Left lung (tissue), 4 donors: ENCODE measurements at regions not wholly inside any gene's neighbourhood (a gene's known extent, or its start where the extent isn't known, plus 50 kb on each side); places are given as distances from the start of the nearest gene placed in this dataset.

Experiments
- ATAC-seq: fragments of 200-7000 bp; cut with Tn5 transposase; one replicate; pipeline ENCODE4 v1.9.1; 2020; ENCODE audit warnings: moderate library complexity
- DNase-seq, 4 donors: peaks; one replicate each; pipeline ENCODE4 v3.0.0-alpha.2; 2013 to 2020
- H3K27ac ChIP-seq, 2 donors: fragments of 200-600 bp; sonication (generic) in 1 of 2; one replicate each; pipeline versions ENCODE4 v1.5.0 to v1.8.0; 2020 to 2021
- H3K27me3 ChIP-seq, 2 donors: fragments of 200-600 bp; sonication (generic) in 1 of 2; one replicate each; pipeline versions ENCODE4 v1.5.0 to v1.8.0; 2020 to 2021
- H3K36me3 ChIP-seq, 2 donors: fragments of 200-600 bp; sonication (generic) in 1 of 2; one replicate each; pipeline versions ENCODE4 v1.5.0 to v1.8.0; 2020 to 2021
- H3K4me1 ChIP-seq, 2 donors: fragments of 200-600 bp; one replicate each; pipeline ENCODE4 v1.8.0; 2021
- H3K4me3 ChIP-seq, 2 donors: fragments of 200-600 bp; sonication (generic) in 1 of 2; one replicate each; pipeline versions ENCODE4 v1.5.0 to v1.8.0; 2020 to 2021; ENCODE audit warnings: mild to moderate bottlenecking in 1 of 2
- H3K9me3 ChIP-seq, 2 donors: fragments of 200-600 bp; sonication (generic) in 1 of 2; one replicate each; pipeline versions ENCODE4 v1.5.0 to v1.8.0; 2020 to 2021
- intact Hi-C, 2 donors: fragments of 100-400 bp; cut with DNase I; formaldehyde crosslinking; loops; one replicate each; pipeline versions ENCODE4 v1.11.2 to v1.14.2; 2022
- TF ChIP-seq, protein P1 (sequence below), 2 donors: fragments of 200-600 bp; sonication (generic) in 1 of 2; IDR thresholded peaks; one replicate each; pipeline versions ENCODE4 v1.5.0 to v1.8.0; 2021; ENCODE audit warnings: antibody characterized with exemption in 2 of 2
- donor health status: DM: no; HTN: yes; CAD: no.
- donor health status: DM: no; HTN: no; CAD: no.

DNA sequence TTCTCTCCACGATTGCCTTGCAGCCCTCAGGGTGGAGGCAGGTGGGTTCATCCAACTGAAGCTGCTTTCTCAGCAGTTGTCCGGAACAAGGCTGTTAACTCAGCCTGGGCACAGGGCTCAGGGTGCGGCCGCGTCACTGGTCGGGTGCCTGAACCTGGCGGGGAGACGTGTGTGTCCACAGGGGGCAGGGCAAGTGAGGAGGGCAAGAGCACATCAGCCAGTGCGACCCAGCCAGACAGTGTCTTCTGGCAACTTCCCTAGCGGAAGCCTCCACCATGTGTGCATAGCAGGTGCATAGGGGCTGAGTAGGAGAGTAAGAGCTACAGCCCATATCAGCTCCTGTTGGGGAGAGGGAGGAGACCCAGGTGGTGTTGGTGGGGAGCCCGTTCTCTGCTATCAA lies 150.4 kb upstream of the THRB start:
- H3K27me3 ChIP-seq: no peaks in the 10 kb centered on the region
- intact Hi-C loops: no loop called here
- H3K4me1 ChIP-seq: no peaks in the 10 kb centered on the region
- H3K9me3 ChIP-seq: no peaks in the 10 kb centered on the region
- H3K27ac ChIP-seq: no peak overlapping the region
- H3K36me3 ChIP-seq: no peaks in the 10 kb centered on the region
- DNase-seq: peak in 1 of 4 donors; percentile 61
- TF ChIP-seq, protein P1, sequence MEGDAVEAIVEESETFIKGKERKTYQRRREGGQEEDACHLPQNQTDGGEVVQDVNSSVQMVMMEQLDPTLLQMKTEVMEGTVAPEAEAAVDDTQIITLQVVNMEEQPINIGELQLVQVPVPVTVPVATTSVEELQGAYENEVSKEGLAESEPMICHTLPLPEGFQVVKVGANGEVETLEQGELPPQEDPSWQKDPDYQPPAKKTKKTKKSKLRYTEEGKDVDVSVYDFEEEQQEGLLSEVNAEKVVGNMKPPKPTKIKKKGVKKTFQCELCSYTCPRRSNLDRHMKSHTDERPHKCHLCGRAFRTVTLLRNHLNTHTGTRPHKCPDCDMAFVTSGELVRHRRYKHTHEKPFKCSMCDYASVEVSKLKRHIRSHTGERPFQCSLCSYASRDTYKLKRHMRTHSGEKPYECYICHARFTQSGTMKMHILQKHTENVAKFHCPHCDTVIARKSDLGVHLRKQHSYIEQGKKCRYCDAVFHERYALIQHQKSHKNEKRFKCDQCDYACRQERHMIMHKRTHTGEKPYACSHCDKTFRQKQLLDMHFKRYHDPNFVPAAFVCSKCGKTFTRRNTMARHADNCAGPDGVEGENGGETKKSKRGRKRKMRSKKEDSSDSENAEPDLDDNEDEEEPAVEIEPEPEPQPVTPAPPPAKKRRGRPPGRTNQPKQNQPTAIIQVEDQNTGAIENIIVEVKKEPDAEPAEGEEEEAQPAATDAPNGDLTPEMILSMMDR (IDR thresholded peaks at IDR 0.05): no peak
- ATAC-seq: no peak
- H3K4me3 ChIP-seq: no peak overlapping the region

DNA sequence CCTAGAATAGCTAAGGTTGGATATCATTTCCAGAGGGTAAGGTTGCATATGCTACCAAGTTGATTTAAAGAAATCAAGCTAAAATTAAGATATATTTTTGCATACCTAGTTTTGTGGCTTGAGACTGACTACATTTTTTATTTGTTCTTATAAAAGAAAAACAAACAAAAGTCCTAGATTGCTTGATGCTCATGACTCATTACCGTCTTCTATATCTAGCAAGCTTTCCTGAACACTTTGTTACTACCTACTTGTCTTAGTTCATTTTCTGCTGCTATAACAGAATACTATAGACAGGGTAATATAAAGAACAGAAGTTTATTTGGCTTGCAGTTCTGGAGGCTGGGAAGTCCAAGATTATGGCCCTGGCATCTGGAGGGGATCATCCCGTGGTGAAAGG lies 152.1 kb upstream of the THRB start:
- no peak overlapping the region for H3K4me3 ChIP-seq
- H3K27me3 ChIP-seq: no peaks in the 10 kb centered on the region
- TF ChIP-seq, protein P1 (IDR thresholded peaks at IDR 0.05): no peak
- no peaks in the 10 kb centered on the region for H3K36me3 ChIP-seq
- DNase-seq (no peak), ATAC-seq (no peak)
- no peak overlapping the region for H3K27ac ChIP-seq
- H3K9me3 ChIP-seq: no peaks in the 10 kb centered on the region
- no peaks in the 10 kb centered on the region for H3K4me1 ChIP-seq
- intact Hi-C loops: no loop called here

DNA sequence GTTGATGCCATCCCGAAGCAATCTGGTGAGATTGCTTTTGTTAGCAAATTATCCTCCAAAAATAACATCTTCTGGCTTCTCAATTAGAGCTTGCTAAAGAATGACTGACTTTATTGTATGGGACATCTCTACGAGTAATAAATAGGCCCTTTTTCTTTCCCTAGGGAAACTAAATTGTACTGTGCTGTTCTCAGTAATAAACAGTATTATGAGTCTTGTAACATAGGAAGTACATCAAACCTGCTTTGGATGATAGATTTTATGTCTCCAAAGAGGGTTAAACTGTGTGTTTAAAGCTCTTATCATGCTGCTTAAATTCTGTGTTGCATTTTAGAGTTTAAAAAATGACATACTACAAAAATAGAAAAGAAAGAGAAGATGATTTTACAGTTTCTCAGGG lies 153.4 kb upstream of the THRB start:
- TF ChIP-seq, protein P1 (IDR thresholded peaks at IDR 0.05): no peak
- Histone ChIP-seq H3K36me3 (no peaks in the 10 kb centered on the region), H3K27me3 (no peaks in the 10 kb centered on the region), H3K9me3 (no peaks in the 10 kb centered on the region), H3K4me3 (no peak overlapping the region), H3K27ac (no peak overlapping the region), H3K4me1 (no peaks in the 10 kb centered on the region)
- ATAC-seq: no peak
- no peak for DNase-seq
- intact Hi-C loops: no loop called here

DNA sequence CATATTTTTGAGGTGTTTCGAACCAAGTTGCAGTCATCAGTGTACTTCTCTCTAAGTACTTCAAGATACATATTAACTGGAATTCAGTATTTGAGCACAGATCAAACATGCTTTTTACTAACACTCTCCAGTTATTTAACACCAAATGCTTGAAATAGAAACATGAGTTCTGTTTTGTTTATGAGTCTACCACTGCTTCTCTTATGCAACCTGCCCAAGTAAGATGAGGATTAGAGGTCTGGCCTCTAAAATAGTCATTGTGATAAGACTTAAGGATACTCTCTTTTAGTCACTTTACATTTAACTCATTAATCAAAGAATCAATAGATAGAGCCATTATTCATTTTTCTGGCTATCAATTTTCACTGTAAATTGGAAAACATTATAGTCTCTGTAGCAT lies 156.2 kb upstream of the THRB start:
- Histone ChIP-seq H3K9me3 (peaks cover 0 to 6% of the 10 kb centered on the region in 2 donors), H3K4me3 (no peak overlapping the region), H3K36me3 (no peaks in the 10 kb centered on the region), H3K27me3 (no peaks in the 10 kb centered on the region), H3K4me1 (no peaks in the 10 kb centered on the region), H3K27ac (no peak overlapping the region)
- ATAC-seq (no peak), DNase-seq (no peak)
- TF ChIP-seq, protein P1 (IDR thresholded peaks at IDR 0.05): no peak
- intact Hi-C loops: no loop called here

DNA sequence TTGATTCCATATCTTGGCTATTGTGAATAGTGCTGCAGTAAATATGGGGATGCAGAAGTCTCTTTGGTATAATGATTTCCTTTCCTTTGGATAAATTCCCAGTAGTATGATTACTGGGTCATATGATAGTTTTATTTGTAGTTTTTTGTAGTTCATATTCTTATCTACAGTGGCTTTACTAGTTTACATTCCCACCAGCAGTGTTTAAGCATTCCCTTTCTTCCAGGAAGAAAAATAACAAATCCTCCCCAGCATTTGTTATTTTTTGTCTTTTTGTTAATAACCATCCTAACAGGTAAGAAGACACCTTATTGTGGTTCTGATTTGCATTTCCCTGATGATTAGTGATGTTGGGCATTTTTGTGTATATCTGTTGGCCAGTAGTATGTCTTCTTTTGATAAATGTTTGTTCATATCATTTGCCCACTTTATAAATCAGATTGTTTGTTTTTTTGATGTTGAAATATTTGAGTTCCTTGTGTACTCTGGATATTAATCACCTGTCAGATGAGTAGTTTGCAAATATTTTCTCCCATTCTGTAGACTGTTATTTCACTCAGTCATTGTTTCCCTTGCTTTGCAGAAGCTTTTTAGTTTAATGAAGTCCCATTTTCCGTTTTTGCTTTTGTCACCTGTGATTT lies 163.3 kb upstream of the THRB start:
- Histone ChIP-seq H3K27me3 (no peaks in the 10 kb centered on the region), H3K27ac (no peak overlapping the region), H3K4me1 (no peaks in the 10 kb centered on the region), H3K9me3 (peaks cover 0 to 6% of the 10 kb centered on the region in 2 donors), H3K4me3 (no peak overlapping the region), H3K36me3 (no peaks in the 10 kb centered on the region)
- ATAC-seq (no peak), DNase-seq (no peak)
- TF ChIP-seq, protein P1 (IDR thresholded peaks at IDR 0.05): no peak
- intact Hi-C loops: no loop called here
